ENCODE measurements at regions not wholly inside any gene's neighbourhood (a gene's known extent, or its start where the extent isn't known, plus 50 kb on each side); places are given as distances from the start of the nearest gene placed in this dataset.
"Not testable (repeated sequence)": the region's sequence is repeated elsewhere in the genome, so short reads cannot be mapped to it uniquely, and the experiment has no call there.

- no peaks in the 10 kb centered on the region for H3K4me1 ChIP-seq
- H3K27ac ChIP-seq: no peak overlapping the region
- H3K9ac ChIP-seq (ENCODE audit: low read depth in 2 of 2, low read length in 2 of 2): no peak overlapping the region
- no peaks in the 10 kb centered on the region for H3K9me3 ChIP-seq
- DNase-seq: no peak
- H3K36me3 ChIP-seq: no peaks in the 10 kb centered on the region
- intact Hi-C loops (cut with DNase I): no loop called here
- no peaks in the 10 kb centered on the region for H3K27me3 ChIP-seq
- no peak overlapping the region for H3K4me3 ChIP-seq
- no peak for TF ChIP-seq CTCF (IDR thresholded peaks at IDR 0.05)
Measured at GRCh38 chr7:140273417-140273816, 96.6 kb upstream of the KDM7A start.

- H3K36me3 ChIP-seq; intact Hi-C loops (cut with DNase I); H3K9ac ChIP-seq (ENCODE audit: low read depth in 2 of 2, low read length in 2 of 2); H3K27me3 ChIP-seq; H3K27ac ChIP-seq; H3K4me1 ChIP-seq; H3K9me3 ChIP-seq; DNase-seq; H3K4me3 ChIP-seq: not testable (repeated sequence)
Measured at GRCh38 chr7:140271643-140271968, 94.8 kb upstream of the KDM7A start.

- Histone ChIP-seq H3K27me3 (no peaks in the 10 kb centered on the region), H3K9me3 (no peaks in the 10 kb centered on the region), H3K9ac (ENCODE audit: low read depth in 2 of 2, low read length in 2 of 2) (no peak overlapping the region), H3K4me1 (no peaks in the 10 kb centered on the region), H3K4me3 (no peak overlapping the region), H3K27ac (no peak overlapping the region), H3K36me3 (no peaks in the 10 kb centered on the region)
- intact Hi-C loops (cut with DNase I): no loop called here
- no peak for TF ChIP-seq CTCF (IDR thresholded peaks at IDR 0.05)
- DNase-seq: no peak
Measured at GRCh38 chr7:140269004-140269638, 92.3 kb upstream of the KDM7A start.

GRCh38 chr7:140267381-140268226, 90.8 kb upstream of the KDM7A start:
- Histone ChIP-seq H3K27me3 (no peaks in the 10 kb centered on the region), H3K27ac (no peak overlapping the region), H3K4me3 (no peak overlapping the region), H3K4me1 (no peaks in the 10 kb centered on the region), H3K36me3 (no peaks in the 10 kb centered on the region), H3K9ac (ENCODE audit: low read depth in 2 of 2, low read length in 2 of 2) (no peak overlapping the region), H3K9me3 (no peaks in the 10 kb centered on the region)
- DNase-seq: no peak
- no peak for TF ChIP-seq CTCF (IDR thresholded peaks at IDR 0.05)
- intact Hi-C loops (cut with DNase I): no loop called here

- Histone ChIP-seq H3K27ac (no peak overlapping the region), H3K27me3 (no peaks in the 10 kb centered on the region), H3K9me3 (no peaks in the 10 kb centered on the region), H3K4me3 (no peak overlapping the region), H3K9ac (ENCODE audit: low read depth in 2 of 2, low read length in 2 of 2) (no peak overlapping the region), H3K36me3 (no peaks in the 10 kb centered on the region), H3K4me1 (peaks cover 8% of the 10 kb centered on the region)
- no peak for DNase-seq
- intact Hi-C loops (cut with DNase I): no loop called here
- TF ChIP-seq CTCF (IDR thresholded peaks at IDR 0.05): no peak
Measured at GRCh38 chr7:140263277-140263676, 86.5 kb upstream of the KDM7A start.

- intact Hi-C loops (cut with DNase I): no loop called here
- TF ChIP-seq CTCF (IDR thresholded peaks at IDR 0.05): no peak
- H3K36me3 ChIP-seq: no peaks in the 10 kb centered on the region
- no peaks in the 10 kb centered on the region for H3K27me3 ChIP-seq
- peaks cover 8% of the 10 kb centered on the region for H3K4me1 ChIP-seq
- H3K9ac ChIP-seq (ENCODE audit: low read depth in 2 of 2, low read length in 2 of 2): no peak overlapping the region
- H3K9me3 ChIP-seq: no peaks in the 10 kb centered on the region
- no peak overlapping the region for H3K27ac ChIP-seq
- no peak for DNase-seq
- H3K4me3 ChIP-seq: no peak overlapping the region
Measured at GRCh38 chr7:140262242-140262903, 85.6 kb upstream of the KDM7A start.

Measured in colonic mucosa (tissue), 4 donors.